Smooth muscle cell (in vitro differentiated cells): ENCODE measurements at regions not wholly inside any gene's neighbourhood (a gene's known extent, or its start where the extent isn't known, plus 50 kb on each side); places are given as distances from the start of the nearest gene placed in this dataset.

Experiments used
- DNase-seq: peaks from one replicate; lab custom pipeline; 2025; ENCODE audit not compliant: unreplicated experiment; lab: John Stamatoyannopoulos, UW
- H2AFZ ChIP-seq: fragments of 200-600 bp; sonication (generic); 2 replicates; pipeline ENCODE4 v1.6.0; 2016; ENCODE audit warnings: antibody characterized with exemption, low read depth, mild to moderate bottlenecking
- H3F3A ChIP-seq: fragments of 200-600 bp; sonication (generic); 2 replicates; pipeline ENCODE4 v1.6.0; 2017; ENCODE audit warnings: antibody characterized with exemption, low read depth
- H3K27ac ChIP-seq: fragments of 200-600 bp; sonication (generic); 2 replicates; pipeline ENCODE4 v1.5.1; 2016; ENCODE audit warnings: low read depth, mild to moderate bottlenecking
- H3K27me3 ChIP-seq: fragments of 200-600 bp; sonication (generic); 2 replicates; pipeline ENCODE4 v1.6.1; 2016; ENCODE audit warnings: low read depth, mild to moderate bottlenecking
- H3K36me3 ChIP-seq: fragments of 200-600 bp; sonication (generic); 2 replicates; pipeline ENCODE4 v1.5.1; 2016; ENCODE audit warnings: low read depth
- H3K4me1 ChIP-seq: fragments of 200-600 bp; sonication (generic); 2 replicates; pipeline ENCODE4 v1.5.1; 2016; ENCODE audit warnings: low read depth
- H3K4me2 ChIP-seq: fragments of 200-600 bp; sonication (generic); 2 replicates; pipeline ENCODE4 v1.6.0; 2016; ENCODE audit warnings: mild to moderate bottlenecking
- H3K4me3 ChIP-seq: fragments of 200-600 bp; sonication (generic); 2 replicates; pipeline ENCODE4 v1.5.1; 2016; ENCODE audit warnings: mild to moderate bottlenecking
- H3K79me2 ChIP-seq: fragments of 200-600 bp; sonication (generic); 2 replicates; pipeline ENCODE4 v1.6.0; 2016; ENCODE audit warnings: low read depth, mild to moderate bottlenecking
- H3K9ac ChIP-seq: fragments of 200-600 bp; sonication (generic); 2 replicates; pipeline ENCODE4 v1.6.0; 2016; ENCODE audit warnings: low read depth
- H3K9me3 ChIP-seq: fragments of 200-600 bp; sonication (generic); replicated peaks from 2 replicates; pipeline ENCODE4 v1.5.1; 2016; ENCODE audit warnings: low read depth
- H4K20me1 ChIP-seq: fragments of 200-600 bp; sonication (generic); 2 replicates; pipeline ENCODE4 v1.6.0; 2016; ENCODE audit warnings: low read depth
- WGBS: methylation state at CpG from one replicate; pipeline ENCODE4 v1.1.7; 2016; ENCODE audit warnings: low lambda C conversion rate; 5-methylcytosine and 5-hydroxymethylcytosine counted together
- TF ChIP-seq, protein P1 (sequence below): fragments of 200-600 bp; sonication (generic); IDR thresholded peaks from 2 replicates; pipeline ENCODE4 v1.5.1; 2017; ENCODE audit warnings: borderline replicate concordance, mild to moderate bottlenecking, antibody characterized with exemption; ENCODE audit not compliant: insufficient read depth, poor library complexity, severe bottlenecking

DNA sequence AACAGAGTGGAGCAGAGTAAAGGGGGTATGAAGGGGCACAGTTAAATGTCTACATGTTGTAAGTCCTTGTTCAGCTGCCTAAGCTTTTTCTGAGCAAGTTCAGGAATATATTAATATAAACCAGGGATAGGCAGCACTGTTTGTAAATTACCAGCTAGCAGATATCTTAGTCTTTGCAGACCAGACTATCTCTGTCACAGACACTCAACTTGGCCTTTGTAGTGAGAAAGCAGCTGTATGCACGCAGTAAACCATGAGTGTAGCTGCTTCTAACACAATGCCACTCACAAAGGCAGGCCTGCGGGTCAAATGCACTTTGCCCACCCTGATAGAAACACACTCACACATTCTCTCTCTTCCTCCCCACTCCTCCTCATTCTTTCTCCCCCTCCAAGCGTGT lies 1016.9 kb downstream of the UQCRFS1 start:
- no peaks in the 10 kb centered on the region for H3K27me3 ChIP-seq
- no peak for DNase-seq
- 73% methylated on average over 3 of the region's 3 CpGs for WGBS
- H3K4me1 ChIP-seq, result no peaks in the 10 kb centered on the region
- TF ChIP-seq, protein P1, sequence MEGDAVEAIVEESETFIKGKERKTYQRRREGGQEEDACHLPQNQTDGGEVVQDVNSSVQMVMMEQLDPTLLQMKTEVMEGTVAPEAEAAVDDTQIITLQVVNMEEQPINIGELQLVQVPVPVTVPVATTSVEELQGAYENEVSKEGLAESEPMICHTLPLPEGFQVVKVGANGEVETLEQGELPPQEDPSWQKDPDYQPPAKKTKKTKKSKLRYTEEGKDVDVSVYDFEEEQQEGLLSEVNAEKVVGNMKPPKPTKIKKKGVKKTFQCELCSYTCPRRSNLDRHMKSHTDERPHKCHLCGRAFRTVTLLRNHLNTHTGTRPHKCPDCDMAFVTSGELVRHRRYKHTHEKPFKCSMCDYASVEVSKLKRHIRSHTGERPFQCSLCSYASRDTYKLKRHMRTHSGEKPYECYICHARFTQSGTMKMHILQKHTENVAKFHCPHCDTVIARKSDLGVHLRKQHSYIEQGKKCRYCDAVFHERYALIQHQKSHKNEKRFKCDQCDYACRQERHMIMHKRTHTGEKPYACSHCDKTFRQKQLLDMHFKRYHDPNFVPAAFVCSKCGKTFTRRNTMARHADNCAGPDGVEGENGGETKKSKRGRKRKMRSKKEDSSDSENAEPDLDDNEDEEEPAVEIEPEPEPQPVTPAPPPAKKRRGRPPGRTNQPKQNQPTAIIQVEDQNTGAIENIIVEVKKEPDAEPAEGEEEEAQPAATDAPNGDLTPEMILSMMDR, result no peak
- no peaks in the 10 kb centered on the region for H3K9me3 ChIP-seq
- no peak overlapping the region for H3K4me2 ChIP-seq
- H2AFZ ChIP-seq, result no peak overlapping the region
- no peaks in the 10 kb centered on the region for H3K79me2 ChIP-seq
- no peaks in the 10 kb centered on the region for H3F3A ChIP-seq
- H3K9ac ChIP-seq, result no peak overlapping the region
- H3K4me3 ChIP-seq, result no peak overlapping the region
- H3K36me3 ChIP-seq, result no peaks in the 10 kb centered on the region
- H4K20me1 ChIP-seq, result no peaks in the 10 kb centered on the region
- H3K27ac ChIP-seq, result no peak overlapping the region

GRCh38 chr19:28185646-28186045 lies 1027.3 kb downstream of the UQCRFS1 start:
- H3K4me1 ChIP-seq, result no peaks in the 10 kb centered on the region
- H3K9ac ChIP-seq, result no peak overlapping the region
- no peaks in the 10 kb centered on the region for H3K9me3 ChIP-seq
- no peak overlapping the region for H3K4me2 ChIP-seq
- no peak overlapping the region for H3K27ac ChIP-seq
- no peaks in the 10 kb centered on the region for H4K20me1 ChIP-seq
- TF ChIP-seq, protein P1, result no peak
- no peaks in the 10 kb centered on the region for H3F3A ChIP-seq
- H2AFZ ChIP-seq, result no peak overlapping the region
- WGBS, result 58% methylated on average over 3 of the region's 3 CpGs
- no peaks in the 10 kb centered on the region for H3K27me3 ChIP-seq
- H3K79me2 ChIP-seq, result no peaks in the 10 kb centered on the region
- no peak for DNase-seq
- no peaks in the 10 kb centered on the region for H3K36me3 ChIP-seq
- H3K4me3 ChIP-seq, result no peak overlapping the region

DNA sequence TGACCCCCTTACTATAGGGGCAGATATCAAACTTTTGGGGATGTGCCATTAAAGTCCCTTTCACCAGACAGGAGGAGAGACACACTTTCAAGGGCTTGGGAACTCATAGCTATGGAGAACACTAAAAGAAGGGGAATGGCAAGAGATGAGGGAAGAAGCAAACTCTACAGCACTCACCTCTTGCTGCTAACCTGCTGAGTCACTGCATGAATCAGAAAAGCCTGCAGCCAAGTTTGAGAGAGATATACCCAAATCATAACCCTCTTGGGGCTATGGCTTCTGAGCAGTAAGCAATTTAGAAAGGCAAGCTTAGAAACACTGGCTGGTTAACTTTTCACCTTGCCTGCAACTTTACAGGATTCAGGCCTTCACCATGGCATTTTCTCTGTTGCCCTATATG lies 1028.0 kb downstream of the UQCRFS1 start:
- TF ChIP-seq, protein P1, result no peak
- no peaks in the 10 kb centered on the region for H3K4me1 ChIP-seq
- H3K4me3 ChIP-seq, result no peak overlapping the region
- H2AFZ ChIP-seq, result no peak overlapping the region
- peak overlapping the region; percentile 36 for H3K27ac ChIP-seq
- no peaks in the 10 kb centered on the region for H3K79me2 ChIP-seq
- H3K4me2 ChIP-seq, result no peak overlapping the region
- no peaks in the 10 kb centered on the region for H3K36me3 ChIP-seq
- no peaks in the 10 kb centered on the region for H3F3A ChIP-seq
- H3K9me3 ChIP-seq, result no peaks in the 10 kb centered on the region
- H3K9ac ChIP-seq, result no peak overlapping the region
- H4K20me1 ChIP-seq, result no peaks in the 10 kb centered on the region
- no peaks in the 10 kb centered on the region for H3K27me3 ChIP-seq
- no peak for DNase-seq

DNA sequence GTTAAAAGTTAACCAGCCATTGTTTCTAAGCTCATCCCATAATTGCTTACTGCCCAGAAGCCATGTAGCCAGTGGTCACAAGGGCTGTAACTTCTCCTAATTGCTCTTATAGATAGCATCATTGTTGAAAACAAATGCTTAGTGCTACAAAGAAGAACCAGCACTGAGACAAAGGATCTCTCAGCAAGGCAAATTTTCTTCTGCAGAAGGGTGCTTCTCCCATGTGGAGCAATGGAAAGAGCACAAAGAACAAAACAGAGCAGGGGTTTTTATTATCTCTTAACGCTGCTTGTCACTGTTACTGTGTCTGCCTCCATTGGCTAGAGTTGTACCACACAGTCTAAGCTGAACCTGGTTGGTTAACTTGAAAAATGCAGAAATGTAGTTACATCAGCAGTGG lies 1036.8 kb downstream of the UQCRFS1 start:
- H3K4me1 ChIP-seq, result peaks cover 11% of the 10 kb centered on the region

More for the DNA sequence above, 1036.8 kb downstream of the UQCRFS1 start:
- DNase-seq, result no peak
- no peaks in the 10 kb centered on the region for H3K9me3 ChIP-seq
- no peak overlapping the region for H3K4me2 ChIP-seq
- no peaks in the 10 kb centered on the region for H3F3A ChIP-seq
- H3K9ac ChIP-seq, result no peak overlapping the region
- H3K79me2 ChIP-seq, result no peaks in the 10 kb centered on the region
- peak overlapping the region; percentile 72 for H2AFZ ChIP-seq
- H3K4me3 ChIP-seq, result no peak overlapping the region
- 32% methylated on average over 1 of the region's 1 CpG for WGBS
- no peaks in the 10 kb centered on the region for H4K20me1 ChIP-seq
- H3K27ac ChIP-seq, result no peak overlapping the region
- TF ChIP-seq, protein P1, result no peak
- H3K36me3 ChIP-seq, result no peaks in the 10 kb centered on the region
- no peaks in the 10 kb centered on the region for H3K27me3 ChIP-seq
